Activated CD8-positive, alpha-beta memory T cell treated with anti-CD3 and anti-CD28 coated beads, Interleukin-2, amount 50 U/mL, for 24 hours (primary cell): ENCODE measurements at regions not wholly inside any gene's neighbourhood (a gene's known extent, or its start where the extent isn't known, plus 50 kb on each side); places are given as distances from the start of the nearest gene placed in this dataset.

Source experiments
- DNase-seq: peaks from one replicate; pipeline ENCODE4 v3.0.0-alpha.2; 2020; ENCODE audit errors: extremely low read depth

DNA sequence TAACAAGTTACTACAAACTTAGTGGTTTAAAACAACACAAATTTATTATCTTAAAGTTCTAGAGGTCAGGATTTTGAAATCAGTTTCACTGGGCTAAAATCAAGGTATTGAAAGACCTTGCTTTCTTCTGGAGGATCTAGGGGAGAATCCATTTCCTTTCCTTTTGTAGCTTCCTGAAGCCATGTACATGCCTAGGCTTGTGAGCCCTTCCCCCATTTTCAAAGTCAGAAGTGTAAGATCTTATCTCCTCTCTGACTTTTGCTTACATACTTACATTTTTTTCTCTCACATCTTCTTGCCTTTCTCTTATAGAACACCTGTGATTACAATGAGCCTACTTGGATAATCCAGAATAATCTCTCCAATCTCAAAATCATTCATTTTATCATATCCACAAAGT is 78.7 kb upstream of the MBOAT2 start:
- DNase-seq, result no peak

DNA sequence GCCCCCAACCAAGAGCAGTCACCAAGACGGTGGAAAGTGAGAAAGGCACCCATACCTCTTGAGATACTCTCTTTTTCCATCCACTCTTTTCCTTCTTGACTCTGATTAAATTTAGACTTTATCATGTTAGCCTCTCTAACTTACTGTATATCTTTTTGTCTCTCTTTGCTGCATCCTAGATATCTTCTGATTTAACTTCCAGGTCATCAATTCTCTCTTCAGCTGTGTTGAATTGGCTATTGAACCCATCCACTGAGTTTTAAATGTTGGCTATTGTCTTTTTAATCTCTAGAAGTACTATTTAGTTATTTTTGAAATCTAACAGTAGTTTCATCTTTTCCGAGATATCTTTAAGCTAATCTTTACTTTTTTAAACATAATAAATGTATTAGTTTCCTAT is 78.3 kb upstream of the MBOAT2 start:
- no peak for DNase-seq

DNA sequence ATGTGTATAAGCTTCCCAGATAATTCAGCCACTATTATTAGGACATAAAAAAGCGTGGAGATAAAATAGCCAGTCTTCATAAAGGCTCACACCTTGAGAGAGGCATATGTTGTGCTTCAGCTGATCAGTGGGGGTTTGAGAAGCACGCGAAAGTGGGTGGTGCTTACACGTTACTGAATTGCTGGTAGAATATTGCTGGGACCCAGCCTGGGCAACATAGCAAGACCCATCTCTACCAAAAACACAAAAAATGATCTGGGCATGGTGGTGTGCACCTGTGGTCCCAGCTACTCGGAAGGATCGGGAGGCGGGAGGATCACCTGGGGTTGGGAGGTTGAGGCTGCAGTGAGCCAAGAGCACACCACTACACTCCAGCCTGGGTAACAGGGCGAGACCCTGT is 74.9 kb upstream of the MBOAT2 start:
- no peak for DNase-seq

DNA sequence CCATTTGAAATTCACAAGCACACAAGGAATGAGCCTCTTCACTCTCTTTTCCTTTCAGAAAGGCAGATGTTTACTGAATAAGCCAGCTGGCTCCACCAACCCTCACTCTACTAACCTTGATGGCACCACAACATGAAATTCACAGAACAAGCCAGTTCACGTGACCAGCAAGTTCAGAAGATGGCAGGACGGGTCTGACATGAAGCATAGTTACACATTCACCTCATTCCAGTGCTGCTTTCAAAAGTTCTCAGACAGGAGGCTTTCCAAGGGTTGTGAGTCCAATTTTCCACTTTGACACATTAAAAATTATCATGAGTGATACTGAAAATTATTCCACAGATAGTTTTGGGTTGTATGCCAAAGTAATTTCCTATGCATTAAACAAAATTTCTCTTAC is 74.2 kb upstream of the MBOAT2 start:
- DNase-seq, result no peak

DNA sequence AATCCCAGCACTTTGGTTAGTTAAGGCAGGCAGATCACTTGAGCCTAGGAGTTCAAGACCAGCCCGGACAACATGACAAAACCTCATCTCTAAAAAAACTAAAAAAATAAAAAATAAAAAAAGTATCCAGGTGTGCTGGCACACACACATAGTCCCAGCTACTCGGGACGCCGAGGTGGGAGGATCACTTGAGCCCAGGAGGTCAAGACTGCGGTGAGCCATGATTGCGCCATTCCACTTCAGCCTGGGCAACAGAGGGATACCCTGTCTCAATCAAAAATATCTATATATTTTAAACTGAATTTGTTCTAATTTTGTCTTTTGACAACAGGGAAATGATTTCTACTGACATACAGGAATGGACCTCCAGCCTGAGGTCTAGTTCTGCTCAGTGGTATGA is 73.3 kb upstream of the MBOAT2 start:
- no peak for DNase-seq

DNA sequence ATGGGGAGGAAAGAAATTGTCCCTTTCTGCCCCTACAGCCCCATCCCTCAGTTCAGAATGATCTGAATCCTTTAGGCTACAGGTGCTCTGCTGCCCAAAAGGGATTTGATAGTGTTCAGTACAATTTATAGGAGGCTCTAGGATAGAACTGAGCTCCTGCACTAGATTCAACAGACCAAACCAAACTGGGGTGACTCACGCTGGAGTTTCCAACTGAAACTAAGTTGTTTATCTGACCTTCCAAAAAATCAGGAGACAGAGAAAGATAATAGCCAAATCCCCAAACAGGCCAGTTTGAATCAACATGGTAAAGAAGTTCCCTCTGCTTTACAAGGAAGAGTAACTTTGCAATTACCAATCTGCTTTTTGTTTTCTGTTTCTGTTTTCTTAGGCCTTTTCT is 72.7 kb upstream of the MBOAT2 start:
- no peak for DNase-seq

DNA sequence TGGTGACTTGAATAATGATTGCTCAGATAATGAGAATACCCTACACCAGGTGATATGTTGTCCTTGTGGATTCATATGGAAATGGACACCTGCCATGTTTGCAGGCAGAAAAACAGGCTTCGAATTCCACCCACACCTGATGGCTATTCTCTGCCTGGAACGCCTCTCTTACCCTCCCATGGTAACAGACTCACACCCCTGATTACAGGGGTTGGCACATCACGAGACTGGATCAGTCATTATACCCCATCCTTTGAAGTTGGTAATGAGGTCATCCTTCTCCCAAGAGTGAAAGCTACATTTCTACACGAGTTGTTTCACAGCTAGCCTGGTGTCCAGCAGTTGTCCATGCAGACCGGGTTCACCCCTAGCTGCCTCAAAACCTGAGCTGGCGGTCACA is 71.4 kb upstream of the MBOAT2 start:
- no peak for DNase-seq

DNA sequence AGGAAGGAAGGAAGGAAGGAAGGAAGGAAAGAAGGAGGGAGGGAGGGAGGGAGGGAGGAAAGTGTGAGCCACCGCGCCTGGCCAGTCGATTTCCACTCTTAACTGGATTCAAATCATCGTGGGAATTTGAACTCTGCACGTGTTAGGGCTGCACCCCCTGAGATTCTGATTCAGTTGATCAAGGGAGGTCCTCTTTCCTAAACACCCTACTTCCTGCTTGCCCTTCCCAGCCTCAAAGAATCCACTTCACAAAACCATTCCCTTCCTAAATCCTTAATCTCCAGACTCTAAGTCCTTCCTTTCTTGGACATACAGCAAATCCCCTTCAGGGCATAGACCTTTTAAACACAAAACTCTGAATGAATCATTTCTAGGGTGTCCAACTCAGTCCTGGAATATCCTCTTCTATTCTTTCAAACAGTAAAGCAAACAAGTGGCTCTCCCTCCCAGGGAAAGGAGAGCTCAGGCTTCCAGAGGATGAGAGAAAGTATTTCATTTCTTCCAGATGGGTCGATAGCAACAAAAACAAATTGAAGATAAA is 68.2 kb upstream of the MBOAT2 start:
- DNase-seq, result no peak

DNA sequence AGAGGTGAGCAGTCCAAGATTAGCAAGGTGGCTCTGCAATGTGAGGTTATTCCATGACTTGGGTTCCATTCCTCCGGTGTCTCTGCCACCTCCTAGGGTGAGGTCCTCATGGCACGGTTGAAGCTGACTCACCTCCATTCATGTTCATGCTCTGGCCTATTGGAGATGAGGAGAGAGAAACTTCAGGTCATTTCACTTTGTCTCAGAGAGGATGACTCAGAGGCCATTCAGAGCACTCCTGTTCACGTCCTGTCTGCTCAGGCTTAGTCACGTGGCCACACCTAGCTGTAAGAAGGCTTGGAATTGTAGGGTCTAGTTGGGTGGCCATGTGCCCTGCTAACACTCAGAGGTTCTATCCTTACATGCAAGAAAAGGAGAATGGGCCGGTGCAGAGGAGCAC is 67.5 kb upstream of the MBOAT2 start:
- no peak for DNase-seq

DNA sequence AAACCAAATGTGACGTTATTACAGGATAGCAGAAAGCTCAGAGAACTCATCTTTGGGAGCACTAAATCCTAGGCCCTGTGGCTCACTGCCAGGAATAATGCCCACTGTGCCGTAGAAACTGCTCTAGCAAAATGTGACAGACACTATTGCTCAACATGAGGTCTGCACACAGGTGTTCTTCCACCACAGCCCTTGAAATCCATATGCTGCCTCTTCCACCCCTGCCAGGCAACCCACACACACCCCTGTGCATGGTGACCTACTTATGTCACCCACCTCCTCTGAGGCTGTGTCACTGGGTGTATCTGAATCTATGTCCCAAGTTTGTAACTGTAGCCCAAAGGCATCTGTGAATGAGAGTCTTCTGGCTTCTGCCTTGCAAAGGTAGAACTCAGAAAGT is 66.1 kb upstream of the MBOAT2 start:
- no peak for DNase-seq

DNA sequence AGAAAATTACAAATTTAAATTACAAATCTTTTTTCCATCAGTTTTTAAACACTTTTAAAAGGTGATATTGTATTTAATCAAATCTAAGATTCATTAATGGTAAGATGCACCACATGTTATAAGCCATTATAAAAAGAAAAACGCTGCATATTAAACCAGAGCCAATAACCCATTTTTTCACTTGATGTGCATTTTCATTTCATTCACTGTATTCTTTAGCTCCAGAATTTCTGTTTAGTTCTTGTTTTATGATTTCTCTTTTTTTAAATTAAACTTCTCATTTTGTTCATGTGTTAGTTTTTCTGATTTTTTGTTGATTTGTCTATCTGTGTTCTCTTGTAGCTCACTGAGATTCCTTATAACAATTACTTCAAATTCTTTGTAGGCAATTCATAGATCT is 62.4 kb upstream of the MBOAT2 start:
- no peak for DNase-seq

DNA sequence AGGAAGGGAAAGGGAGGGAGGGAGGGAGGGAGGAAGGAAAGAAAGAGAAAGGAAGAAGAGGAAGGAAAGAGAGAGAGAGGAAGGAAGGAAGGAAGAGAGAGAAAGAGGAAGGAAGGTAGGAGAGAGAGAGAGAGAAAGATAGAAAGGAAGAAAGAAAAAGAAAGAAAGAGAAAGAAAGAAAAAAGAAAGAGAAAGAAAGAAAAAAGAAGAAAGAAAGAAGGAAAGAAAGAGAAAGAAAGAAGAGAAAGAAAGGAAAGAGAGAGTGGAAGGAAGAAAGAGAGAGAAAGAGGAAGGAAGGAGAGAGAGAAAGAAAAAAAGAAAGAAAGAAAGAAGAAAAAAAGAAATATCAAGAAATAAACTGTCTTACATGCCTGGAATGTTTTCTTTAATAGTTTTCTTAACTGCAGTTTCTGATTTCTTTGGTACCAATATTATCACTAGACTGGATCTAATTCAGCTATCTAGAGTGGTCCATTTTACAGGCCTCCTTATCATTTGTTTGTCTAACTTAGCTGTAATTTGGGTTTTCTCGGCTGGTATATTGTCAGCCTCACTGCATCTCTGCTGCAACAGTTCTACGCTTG is 59.6 kb upstream of the MBOAT2 start:
- no peak for DNase-seq

DNA sequence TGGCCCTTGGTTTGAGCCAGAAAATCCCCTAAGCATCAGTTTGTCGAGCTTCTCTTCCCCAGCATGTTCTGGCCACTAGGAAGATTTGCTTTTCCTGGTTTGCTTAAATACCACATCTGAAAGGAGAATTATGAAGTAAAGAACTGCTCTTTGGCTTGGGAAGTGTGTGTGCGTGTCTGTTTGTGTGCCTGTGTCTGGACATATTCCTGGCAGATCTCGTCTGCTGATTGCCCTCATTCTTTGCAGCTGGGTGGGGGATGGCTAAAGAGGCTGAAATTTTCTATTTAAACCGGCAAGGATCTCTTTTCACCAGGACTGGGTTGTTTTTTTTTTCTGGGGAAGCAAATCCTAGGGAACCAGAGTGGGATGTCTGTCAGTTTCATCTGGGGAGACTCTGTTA is 57.3 kb upstream of the MBOAT2 start:
- DNase-seq, result no peak

DNA sequence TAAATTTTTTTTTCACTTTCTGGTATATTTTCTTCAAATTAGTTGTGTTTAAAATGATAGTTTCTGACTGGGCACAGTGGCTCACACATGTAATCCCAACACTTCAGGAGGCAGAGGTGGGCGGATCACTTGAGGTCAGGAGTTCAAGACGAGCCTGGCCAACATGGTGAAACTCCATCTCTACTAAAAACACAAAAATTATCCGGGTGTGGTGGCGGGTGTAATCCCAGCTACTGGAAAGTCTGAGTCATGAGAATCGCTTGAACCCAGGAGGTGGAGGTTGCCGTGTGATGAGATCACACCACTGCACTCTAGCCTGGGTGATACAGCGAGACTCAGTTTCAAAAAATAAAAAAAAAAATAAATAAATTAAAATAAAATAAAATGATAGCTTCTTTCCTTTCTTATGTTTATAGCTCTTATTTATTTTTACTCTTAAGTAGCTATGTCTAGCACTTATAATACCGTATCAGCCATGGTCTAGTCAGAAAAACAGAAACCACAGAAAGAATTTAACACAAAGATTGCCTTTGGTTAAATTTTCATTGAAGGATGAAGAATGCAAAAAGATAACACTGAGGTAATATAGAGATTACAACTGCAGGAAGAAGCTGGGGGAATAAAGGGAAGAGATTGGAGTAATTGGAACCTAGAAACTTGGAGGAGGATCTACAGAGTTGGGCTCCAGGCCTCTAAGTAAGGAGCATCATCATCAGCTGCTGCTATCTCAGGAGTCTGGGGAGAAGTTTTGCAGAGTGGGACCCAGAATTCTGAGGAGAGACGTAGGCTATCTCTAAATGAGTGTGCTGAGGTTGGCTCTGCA is 54.7 kb upstream of the MBOAT2 start:
- DNase-seq, result no peak

DNA sequence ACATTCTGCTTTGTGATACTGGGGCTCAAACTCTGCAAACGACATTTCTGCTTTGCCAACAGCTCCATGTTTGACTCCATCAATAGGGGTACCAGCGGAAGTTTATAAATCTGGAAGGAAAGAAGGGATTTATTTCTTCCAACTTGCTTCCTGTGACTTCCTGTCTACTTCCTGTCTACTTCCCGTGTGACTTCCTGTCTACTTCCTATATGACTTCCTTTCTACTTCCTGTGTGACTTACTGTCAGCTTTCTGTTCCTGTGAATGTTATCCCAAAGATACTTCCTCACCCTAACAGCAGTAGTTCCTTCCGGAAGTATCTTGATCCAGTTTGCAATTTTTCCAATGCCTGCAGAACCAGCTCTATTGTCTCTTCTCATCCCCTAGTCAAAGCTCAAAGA is 52.0 kb upstream of the MBOAT2 start:
- DNase-seq, result no peak

DNA sequence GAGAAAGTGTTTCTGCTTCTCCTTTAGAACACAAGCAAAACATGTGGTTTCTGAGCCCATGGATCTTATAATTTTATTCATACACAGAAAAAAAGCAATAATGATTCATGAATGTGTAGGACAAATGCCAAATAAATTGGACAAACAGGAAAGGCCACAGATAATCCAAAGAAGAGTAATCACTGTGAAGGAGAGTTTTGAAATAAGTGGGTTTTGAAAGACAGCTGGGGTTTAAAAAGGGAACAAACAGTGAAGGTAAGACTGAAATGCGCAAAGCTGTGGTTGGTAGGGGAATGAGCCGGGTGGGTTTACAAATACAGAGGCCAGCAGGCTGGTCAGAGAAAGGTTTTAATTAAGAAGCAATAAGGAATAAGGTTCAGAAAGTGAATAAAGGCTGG is 50.0 kb upstream of the MBOAT2 start:
- DNase-seq, result no peak
